H1 (cell line): ENCODE measurements at regions not wholly inside any gene's neighbourhood (a gene's known extent, or its start where the extent isn't known, plus 50 kb on each side); places are given as distances from the start of the nearest gene placed in this dataset.

Source experiments
- BACH1 ChIP-seq: IDR thresholded peaks from 2 replicates; pipeline ENCODE4 v1.6.1; 2012; ENCODE audit warnings: low read length, improper control_type of control experiment
- CHD7 ChIP-seq: fragments of 300-600 bp; sonication (generic); IDR thresholded peaks from 2 replicates; pipeline ENCODE4 v1.7.1; 2012; ENCODE audit warnings: low read length, moderate library complexity, mild to moderate bottlenecking, inconsistent platforms; ENCODE audit not compliant: insufficient replicate concordance
- RBBP5 ChIP-seq: IDR thresholded peaks from 2 replicates; pipeline ENCODE4 v1.7.1; 2012; ENCODE audit warnings: low read depth, mild to moderate bottlenecking, inconsistent platforms, low read length, moderate library complexity, borderline replicate concordance
- SP1 ChIP-seq: IDR thresholded peaks from 2 replicates; pipeline ENCODE4 v1.6.1; 2011; ENCODE audit warnings: low read depth, low read length
- SP4 ChIP-seq: IDR thresholded peaks from 2 replicates; pipeline ENCODE4 v1.6.1; 2012; ENCODE audit warnings: low read length, inconsistent platforms
- TEAD4 ChIP-seq: IDR thresholded peaks from 2 replicates; pipeline ENCODE4 v1.6.1; 2012; ENCODE audit warnings: low read depth, low read length, inconsistent platforms, mixed read lengths

GRCh38 chr7:84686373-84686772, 491.8 kb upstream of the SEMA3A start (continued):
- no peak for TF ChIP-seq CHD7
- no peak for TF ChIP-seq BACH1
- TF ChIP-seq SP1, result no peak
- TF ChIP-seq TEAD4, result no peak
- no peak for TF ChIP-seq RBBP5
- TF ChIP-seq SP4, result no peak
- TF ChIP-seq, all 59 proteins: peak for 0
